ENCODE measurements at regions not wholly inside any gene's neighbourhood (a gene's known extent, or its start where the extent isn't known, plus 50 kb on each side); places are given as distances from the start of the nearest gene placed in this dataset.
"Not testable (repeated sequence)": the region's sequence is repeated elsewhere in the genome, so short reads cannot be mapped to it uniquely, and the experiment has no call there.

DNA sequence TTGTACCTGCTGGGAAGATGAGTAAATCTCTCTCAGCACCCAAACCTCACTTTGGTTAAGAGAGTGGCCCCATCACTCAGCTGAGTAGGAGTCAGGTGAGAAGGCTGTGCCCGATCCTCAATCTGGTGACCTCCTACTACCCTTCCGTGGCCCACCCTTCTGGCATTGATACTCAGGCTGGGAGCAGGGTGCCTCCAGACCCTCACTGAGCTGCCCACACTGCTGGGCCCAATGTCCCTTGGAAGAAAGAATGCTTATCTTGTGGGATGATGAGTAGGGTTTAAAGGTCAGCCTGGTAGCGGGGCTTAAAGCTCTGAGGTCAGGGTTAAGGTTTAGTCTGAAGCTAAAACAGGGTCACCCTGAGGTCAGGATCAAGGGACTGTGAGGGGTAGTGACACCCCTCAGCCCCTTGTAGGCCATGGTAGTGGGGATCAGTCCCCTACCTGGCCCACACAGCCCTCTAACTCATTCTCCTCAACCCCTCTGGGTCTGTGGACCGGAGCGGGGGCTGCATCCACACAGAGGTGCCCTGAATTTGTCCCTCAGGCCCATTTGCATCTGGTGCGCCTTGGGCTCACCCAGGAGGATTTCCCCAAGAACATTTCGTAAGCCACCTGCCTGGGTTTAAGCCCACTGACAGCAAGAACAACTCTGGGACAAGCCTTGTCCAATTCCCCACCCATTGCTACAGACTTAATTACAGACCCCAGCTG is 123.8 kb downstream of the CYP26B1 start:
- TF ChIP-seq POLR2A (IDR thresholded peaks at IDR 0.05; ENCODE audit: low read length) (no peak), GATA1 (IDR thresholded peaks at IDR 0.05; ENCODE audit: low read depth, low read length) (no peak)

DNA sequence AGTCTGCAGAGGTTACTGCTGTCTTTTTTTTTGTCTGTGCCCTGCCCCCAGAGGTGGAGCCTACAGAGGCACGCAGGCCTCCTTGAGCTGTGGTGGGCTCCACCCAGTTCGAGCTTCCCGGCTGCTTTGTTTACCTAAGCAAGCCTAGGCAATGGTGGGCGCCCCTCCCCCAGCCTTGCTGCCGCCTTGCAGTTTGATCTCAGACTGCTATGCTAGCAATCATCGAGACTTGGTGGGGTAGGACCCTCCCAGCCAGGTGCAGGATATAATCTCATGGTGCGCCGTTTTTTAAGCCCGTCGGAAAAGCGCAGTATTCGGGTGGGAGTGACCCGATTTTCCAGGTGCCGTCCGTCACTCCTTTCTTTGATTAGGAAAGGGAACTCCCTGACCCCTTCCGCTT is 126.3 kb downstream of the CYP26B1 start:
- DNase-seq: not testable (repeated sequence)

More for the DNA sequence above, 123.8 kb downstream of the CYP26B1 start:
- no peak for DNase-seq

DNA sequence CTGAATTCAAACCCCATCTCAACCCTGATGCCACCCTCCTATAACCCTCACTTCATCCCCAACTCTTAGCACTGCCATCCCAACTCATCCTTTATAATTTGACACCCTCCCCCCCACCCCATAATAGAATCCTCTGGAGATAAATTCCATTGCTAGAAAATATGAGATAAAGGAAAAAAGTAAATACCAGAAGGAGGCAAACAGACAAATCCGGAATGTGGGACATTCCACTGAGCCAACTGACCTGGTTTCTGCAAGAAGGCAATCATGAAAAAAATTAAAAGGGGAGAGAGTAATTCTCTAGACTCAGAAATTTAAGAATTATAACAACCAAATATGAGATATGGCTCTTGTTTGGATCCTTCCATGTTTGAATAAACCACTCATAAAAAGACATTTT is 132.4 kb downstream of the CYP26B1 start:
- DNase-seq: no peak
- TF ChIP-seq GATA1 (IDR thresholded peaks at IDR 0.05; ENCODE audit: low read depth, low read length) (no peak), POLR2A (IDR thresholded peaks at IDR 0.05; ENCODE audit: low read length) (no peak)

GRCh38 chr2:72014831-72015230 is 132.8 kb downstream of the CYP26B1 start:
- no peak for DNase-seq
- TF ChIP-seq GATA1 (IDR thresholded peaks at IDR 0.05; ENCODE audit: low read depth, low read length): no peak
- no peak for TF ChIP-seq POLR2A (IDR thresholded peaks at IDR 0.05; ENCODE audit: low read length)

GRCh38 chr2:72013726-72014125 is 133.9 kb downstream of the CYP26B1 start:
- DNase-seq: no peak
- TF ChIP-seq POLR2A (IDR thresholded peaks at IDR 0.05; ENCODE audit: low read length) (no peak), GATA1 (IDR thresholded peaks at IDR 0.05; ENCODE audit: low read depth, low read length) (no peak)

DNA sequence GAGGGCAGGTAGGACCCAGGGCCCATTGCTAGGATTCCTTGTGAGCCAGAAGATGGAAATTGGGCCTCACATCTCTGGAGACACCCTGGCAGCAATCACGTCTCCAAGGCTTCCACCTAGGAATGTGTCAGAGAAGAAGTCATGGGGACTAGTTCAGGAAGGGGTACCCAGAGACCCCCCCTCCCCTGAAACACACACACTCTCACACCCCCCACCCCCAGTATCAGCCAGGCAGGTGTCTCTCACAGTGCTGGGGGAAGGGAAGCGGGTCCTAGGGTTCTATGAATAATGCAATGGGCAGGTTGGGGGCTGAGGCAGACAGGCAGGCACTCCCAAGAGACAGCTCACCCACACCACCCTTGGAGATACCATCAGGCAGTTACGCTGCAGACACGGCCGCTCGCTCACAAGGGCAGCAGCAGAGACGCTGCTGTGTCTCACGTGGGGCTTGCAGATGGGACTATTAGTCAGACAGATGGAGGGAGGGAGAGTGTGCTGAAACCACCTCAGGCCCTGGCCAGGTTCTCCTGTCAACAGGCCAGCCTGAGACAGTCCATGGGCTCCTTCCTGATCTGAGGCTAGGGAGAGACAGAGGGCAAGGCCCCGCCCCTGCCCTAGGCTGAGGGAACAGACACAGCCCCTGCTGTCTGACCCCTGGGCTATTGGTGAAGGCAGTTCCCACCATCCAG is 134.6 kb downstream of the CYP26B1 start:
- no peak for DNase-seq
- no peak for TF ChIP-seq POLR2A (IDR thresholded peaks at IDR 0.05; ENCODE audit: low read length)
- TF ChIP-seq GATA1 (IDR thresholded peaks at IDR 0.05; ENCODE audit: low read depth, low read length): no peak

GRCh38 chr2:72011791-72012190 is 135.9 kb downstream of the CYP26B1 start:
- TF ChIP-seq POLR2A (IDR thresholded peaks at IDR 0.05; ENCODE audit: low read length) (no peak), GATA1 (IDR thresholded peaks at IDR 0.05; ENCODE audit: low read depth, low read length) (no peak)
- no peak for DNase-seq

DNA sequence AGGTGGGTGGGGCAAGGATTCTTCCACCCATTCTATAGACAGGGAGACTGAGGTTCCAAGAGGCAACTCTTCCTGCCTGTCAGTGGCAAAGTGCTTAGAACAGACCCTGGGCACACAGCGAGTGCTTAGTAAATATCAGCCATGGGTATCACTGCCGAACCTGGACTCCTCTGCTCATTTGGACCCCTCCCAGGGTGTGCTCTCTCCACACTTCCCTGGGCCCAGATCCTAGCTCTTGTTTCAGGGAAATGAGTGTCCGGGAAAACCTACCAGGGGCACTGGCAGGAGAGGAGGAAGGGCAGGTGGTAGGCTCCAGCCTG is 136.3 kb downstream of the CYP26B1 start:
- TF ChIP-seq POLR2A (IDR thresholded peaks at IDR 0.05; ENCODE audit: low read length) (no peak), GATA1 (IDR thresholded peaks at IDR 0.05; ENCODE audit: low read depth, low read length) (no peak)
- DNase-seq: no peak

- no peak for DNase-seq
- TF ChIP-seq POLR2A (IDR thresholded peaks at IDR 0.05; ENCODE audit: low read length) (no peak), GATA1 (IDR thresholded peaks at IDR 0.05; ENCODE audit: low read depth, low read length) (no peak)
These were observed 136.9 kb downstream of the CYP26B1 start for GRCh38 chr2:72010647-72011369.

GRCh38 chr2:72008608-72009007 is 139.1 kb downstream of the CYP26B1 start:
- no peak for DNase-seq
- TF ChIP-seq GATA1 (IDR thresholded peaks at IDR 0.05; ENCODE audit: low read depth, low read length) (no peak), POLR2A (IDR thresholded peaks at IDR 0.05; ENCODE audit: low read length) (no peak)

GRCh38 chr2:72007402-72007801 is 140.3 kb downstream of the CYP26B1 start:
- no peak for TF ChIP-seq GATA1 (IDR thresholded peaks at IDR 0.05; ENCODE audit: low read depth, low read length)
- TF ChIP-seq POLR2A (IDR thresholded peaks at IDR 0.05; ENCODE audit: low read length): no peak

GRCh38 chr2:72006188-72006736 is 141.4 kb downstream of the CYP26B1 start:
- no peak for DNase-seq
- TF ChIP-seq GATA1 (IDR thresholded peaks at IDR 0.05; ENCODE audit: low read depth, low read length) (no peak), POLR2A (IDR thresholded peaks at IDR 0.05; ENCODE audit: low read length) (no peak)

More at GRCh38 chr2:72007402-72007801, 140.3 kb downstream of the CYP26B1 start:
- no peak for DNase-seq

DNA sequence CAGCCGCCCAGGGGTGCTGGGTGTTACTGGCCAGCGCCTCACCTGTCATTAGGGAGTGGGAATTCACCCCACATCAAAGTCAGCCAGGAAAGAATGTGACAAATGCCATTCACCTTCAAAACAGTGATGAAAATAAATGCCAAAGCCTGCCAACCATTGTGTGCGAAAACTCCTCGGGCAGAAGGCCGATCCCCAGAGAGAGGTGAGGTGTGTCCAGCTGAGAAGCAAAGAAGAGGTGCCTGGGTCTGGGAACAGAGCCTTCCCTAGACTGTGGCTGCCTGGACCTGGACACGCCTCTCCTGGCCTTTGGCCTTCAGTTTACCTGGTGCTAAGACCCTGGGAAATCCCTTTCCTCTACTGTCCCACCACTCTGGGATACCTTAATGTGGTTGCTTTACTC is 142.7 kb downstream of the CYP26B1 start:
- no peak for DNase-seq
- TF ChIP-seq POLR2A (IDR thresholded peaks at IDR 0.05; ENCODE audit: low read length): no peak
- no peak for TF ChIP-seq GATA1 (IDR thresholded peaks at IDR 0.05; ENCODE audit: low read depth, low read length)

DNA sequence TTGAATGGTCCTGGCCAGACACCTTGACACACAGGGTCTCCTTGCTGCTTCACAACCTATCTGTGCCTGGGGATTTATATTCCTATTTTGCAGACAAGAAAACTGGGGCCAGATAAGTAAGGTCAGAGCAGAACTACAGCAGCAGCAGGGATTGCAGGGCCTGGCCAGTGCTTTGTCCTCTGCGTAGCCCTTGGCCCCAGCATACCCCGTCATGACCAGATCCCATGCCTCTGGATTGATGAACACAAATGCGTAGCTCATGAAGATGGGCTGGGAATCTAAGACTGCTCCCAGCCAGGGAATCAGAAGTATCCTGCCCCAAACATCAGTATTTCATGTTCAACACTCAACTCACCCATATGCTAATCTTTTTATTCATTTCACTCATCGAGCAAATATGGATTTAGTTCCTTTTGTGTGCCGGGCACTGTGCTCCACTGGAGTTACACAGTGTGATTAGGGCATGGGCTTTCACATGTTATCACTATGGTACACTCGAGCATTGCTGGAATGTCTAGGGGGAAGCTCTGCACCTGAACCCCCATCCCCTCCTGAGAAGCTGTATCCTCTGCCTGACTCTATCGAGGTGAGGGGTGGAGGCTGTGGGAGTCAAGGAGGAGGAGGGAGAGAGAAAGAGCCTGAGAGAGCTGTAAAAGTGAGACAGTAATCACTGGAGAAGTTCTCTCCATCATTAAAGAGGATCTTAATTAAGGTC is 143.3 kb downstream of the CYP26B1 start:
- TF ChIP-seq GATA1 (IDR thresholded peaks at IDR 0.05; ENCODE audit: low read depth, low read length) (no peak), POLR2A (IDR thresholded peaks at IDR 0.05; ENCODE audit: low read length) (no peak)
- no peak for DNase-seq
